Neuronal stem cell (in vitro differentiated cells): ENCODE measurements at regions not wholly inside any gene's neighbourhood (a gene's known extent, or its start where the extent isn't known, plus 50 kb on each side); places are given as distances from the start of the nearest gene placed in this dataset.

Source experiments
- DNase-seq: peaks from one replicate; pipeline ENCODE4 v3.0.0-alpha.2; 2013; ENCODE audit warnings: low spot score
- H2AFZ ChIP-seq: one replicate; pipeline ENCODE4 v1.6.1; 2013; ENCODE audit warnings: mild to moderate bottlenecking, low read length, inconsistent platforms
- H2AK5ac ChIP-seq: 2 replicates; pipeline ENCODE4 v1.6.1; 2013; ENCODE audit warnings: low read depth, mild to moderate bottlenecking, inconsistent platforms, low read length, moderate library complexity, mixed read lengths
- H2BK120ac ChIP-seq: 2 replicates; pipeline ENCODE4 v1.6.1; 2013; ENCODE audit warnings: low read depth, mild to moderate bottlenecking, inconsistent platforms, low read length, moderate library complexity, mixed read lengths
- H2BK12ac ChIP-seq: one replicate; pipeline ENCODE4 v1.6.1; 2013; ENCODE audit warnings: low read length, inconsistent platforms
- H2BK15ac ChIP-seq: 2 replicates; pipeline ENCODE4 v1.6.1; 2013; ENCODE audit warnings: mild to moderate bottlenecking, low read length, inconsistent platforms, mixed read lengths
- H2BK5ac ChIP-seq: one replicate; pipeline ENCODE4 v1.6.1; 2013; ENCODE audit warnings: inconsistent platforms, mild to moderate bottlenecking, low read length, moderate library complexity
- H3K14ac ChIP-seq: one replicate; pipeline ENCODE4 v1.6.1; 2013; ENCODE audit warnings: low read length, inconsistent platforms
- H3K18ac ChIP-seq: 2 replicates; pipeline ENCODE4 v1.6.1; 2013; ENCODE audit warnings: low read length, inconsistent platforms
- H3K23ac ChIP-seq: 2 replicates; pipeline ENCODE4 v1.6.1; 2013; ENCODE audit warnings: low read depth, mild to moderate bottlenecking, mixed read lengths, low read length, inconsistent platforms; ENCODE audit not compliant: poor library complexity
- H3K27ac ChIP-seq: replicated peaks from 3 replicates; pipeline ENCODE4 v1.5.1; 2013; ENCODE audit warnings: low read length, inconsistent platforms
- H3K27me3 ChIP-seq, 3 experiments: 2 replicates each; pipeline ENCODE4 v1.6.1; 2013; ENCODE audit warnings: low read length in 3 of 3, mild to moderate bottlenecking in 2 of 3, inconsistent platforms in 1 of 3, low read depth in 1 of 3, mixed read lengths in 1 of 3, moderate library complexity in 1 of 3; ENCODE audit not compliant: control insufficient read depth in 3 of 3, insufficient read depth in 3 of 3
- H3K36me3 ChIP-seq, 2 donors: replicated peaks in 1 of 2; 2 replicates each; pipeline ENCODE4 v1.6.1; 2013; ENCODE audit warnings: low read length in 2 of 2; ENCODE audit not compliant: control insufficient read depth in 2 of 2, insufficient read depth in 2 of 2
- H3K4ac ChIP-seq: 2 replicates; pipeline ENCODE4 v1.6.1; 2013; ENCODE audit warnings: inconsistent platforms, mild to moderate bottlenecking, low read length, moderate library complexity
- H3K4me1 ChIP-seq, 2 donors: 1 replicate in 1 of 2; 2 replicates in 1 of 2; pipeline ENCODE4 v1.6.1; 2013; ENCODE audit warnings: low read length in 2 of 2, low read depth in 1 of 2; ENCODE audit not compliant: control insufficient read depth in 2 of 2, insufficient read depth in 1 of 2
- H3K4me2 ChIP-seq: one replicate; pipeline ENCODE4 v1.6.1; 2013; ENCODE audit warnings: mild to moderate bottlenecking, low read length, inconsistent platforms; ENCODE audit not compliant: insufficient read depth, poor library complexity, severe bottlenecking
- H3K4me3 ChIP-seq, 2 donors: 2 replicates each; pipeline ENCODE4 v1.5.1; 2013; ENCODE audit warnings: low read length in 2 of 2, mild to moderate bottlenecking in 2 of 2, inconsistent platforms in 1 of 2, moderate library complexity in 1 of 2
- H3K79me1 ChIP-seq: one replicate; pipeline ENCODE4 v1.6.1; 2013; ENCODE audit warnings: low read depth, mild to moderate bottlenecking, inconsistent platforms, low read length, moderate library complexity
- H3K9ac ChIP-seq: one replicate; pipeline ENCODE4 v1.6.1; 2013; ENCODE audit warnings: mild to moderate bottlenecking, low read depth, low read length, inconsistent platforms; ENCODE audit not compliant: poor library complexity
- H3K9me3 ChIP-seq, 2 donors: replicated peaks in 1 of 2; 2 replicates each; pipeline versions ENCODE3 to v1.6.1; 2013; ENCODE audit warnings: low read length in 2 of 2, mild to moderate bottlenecking in 2 of 2, inconsistent platforms in 1 of 2, low read depth in 1 of 2, mixed read lengths in 1 of 2, moderate library complexity in 1 of 2; ENCODE audit not compliant: control insufficient read depth in 2 of 2, insufficient read depth in 1 of 2
- H4K8ac ChIP-seq: one replicate; pipeline ENCODE4 v1.6.1; 2013; ENCODE audit warnings: low read depth, mild to moderate bottlenecking, inconsistent platforms, low read length, moderate library complexity
- H4K91ac ChIP-seq: one replicate; pipeline ENCODE4 v1.6.1; 2013; ENCODE audit warnings: low read length, low read depth, mild to moderate bottlenecking, inconsistent platforms; ENCODE audit not compliant: poor library complexity
- WGBS, 2 donors: extraction: QIAGEN DNeasy Blood & Tissue Kit; methylation state at CpG; one replicate each; pipeline ENCODE4 v1.1.7; 2013; ENCODE audit warnings: missing lambda C conversion rate in 2 of 2, mixed read lengths in 1 of 2; ENCODE audit not compliant: insufficient read length in 2 of 2, insufficient replicate concordance in 1 of 2; ENCODE audit errors: extremely low coverage in 2 of 2; 5-methylcytosine and 5-hydroxymethylcytosine counted together

DNA sequence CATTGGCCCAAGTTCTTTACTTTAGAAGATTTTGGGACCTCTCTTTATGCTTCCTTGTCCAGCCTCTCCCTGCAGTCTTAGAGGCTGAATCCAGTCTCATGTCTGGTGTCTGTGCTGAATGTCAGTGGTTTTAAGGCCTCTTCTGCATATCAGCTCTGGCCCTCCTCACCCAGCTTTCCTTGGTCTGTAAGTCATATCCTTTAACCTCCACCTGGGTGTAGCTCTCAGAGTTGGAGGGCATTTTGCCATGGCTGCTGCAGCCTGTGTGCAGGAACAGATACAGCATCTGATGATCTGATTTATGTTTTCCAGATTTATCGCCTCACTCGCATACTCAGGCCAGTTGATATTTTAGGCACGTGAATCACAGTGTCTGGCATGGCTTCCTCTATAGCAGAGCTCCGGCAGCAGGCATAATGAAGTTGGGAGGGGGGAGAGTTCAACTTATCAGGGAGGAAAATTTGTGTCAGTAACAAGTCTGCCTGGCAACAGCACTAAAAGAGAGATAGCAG lies 335.0 kb downstream of the PCNX1 start:
- H3K79me1 ChIP-seq, result no peaks in the 10 kb centered on the region
- H3K9me3 ChIP-seq, result peaks cover 0 to 3% of the 10 kb centered on the region in 2 donors
- H2BK120ac ChIP-seq, result no peak overlapping the region
- no peak overlapping the region for H3K4me3 ChIP-seq
- no peak overlapping the region for H2BK5ac ChIP-seq
- H3K18ac ChIP-seq, result no peak overlapping the region
- no CpG with 5 or more reads among the region's 4 CpGs for WGBS, 2 donors
- no peak overlapping the region for H3K23ac ChIP-seq
- H3K36me3 ChIP-seq, result no peaks in the 10 kb centered on the region
- H4K8ac ChIP-seq, result no peak overlapping the region
- no peak overlapping the region for H2BK12ac ChIP-seq
- no peak overlapping the region for H2AK5ac ChIP-seq
- no peaks in the 10 kb centered on the region for H3K4me1 ChIP-seq
- no peak overlapping the region for H3K4ac ChIP-seq
- no peak for DNase-seq
- H2AFZ ChIP-seq, result peak overlapping the region; percentile 37
- H3K27me3 ChIP-seq, result no peaks in the 10 kb centered on the region
- no peak overlapping the region for H3K9ac ChIP-seq
- H3K14ac ChIP-seq, result no peak overlapping the region
- no peak overlapping the region for H3K4me2 ChIP-seq
- no peak overlapping the region for H4K91ac ChIP-seq
- no peak overlapping the region for H3K27ac ChIP-seq
- H2BK15ac ChIP-seq, result no peak overlapping the region

DNA sequence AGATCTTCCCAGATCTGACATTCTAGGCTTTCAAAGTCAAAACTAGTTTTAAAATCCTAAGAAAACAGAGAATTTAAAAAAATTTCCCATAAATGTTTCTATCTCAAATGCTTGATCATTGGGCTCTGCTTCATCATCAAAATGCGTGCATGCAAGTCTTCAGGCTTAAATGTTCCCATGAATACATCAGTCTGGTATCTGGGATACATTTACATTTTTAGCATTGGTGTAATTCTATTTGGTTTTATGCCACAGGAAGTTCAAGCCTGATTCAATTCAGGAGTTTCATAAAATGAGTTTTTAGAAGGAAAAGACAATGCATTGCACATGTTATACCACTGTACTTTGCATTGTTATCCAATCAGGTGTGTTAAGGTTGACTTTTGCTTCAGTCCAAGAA lies 336.4 kb downstream of the PCNX1 start:
- H3K36me3 ChIP-seq, result no peaks in the 10 kb centered on the region
- H3K9me3 ChIP-seq, result peaks cover 0 to 3% of the 10 kb centered on the region in 2 donors
- no peak overlapping the region for H3K27ac ChIP-seq
- H3K18ac ChIP-seq, result no peak overlapping the region
- no peak overlapping the region for H2AK5ac ChIP-seq
- no peak overlapping the region for H4K8ac ChIP-seq
- no peak overlapping the region for H3K9ac ChIP-seq
- H3K4me1 ChIP-seq, result no peaks in the 10 kb centered on the region
- H2BK15ac ChIP-seq, result no peak overlapping the region
- H3K4me3 ChIP-seq, result no peak overlapping the region
- DNase-seq, result no peak
- no peak overlapping the region for H3K4ac ChIP-seq
- H2AFZ ChIP-seq, result no peak overlapping the region
- no peaks in the 10 kb centered on the region for H3K79me1 ChIP-seq
- no peak overlapping the region for H3K14ac ChIP-seq
- no CpG with 5 or more reads among the region's 1 CpG for WGBS, 2 donors
- H3K27me3 ChIP-seq, result no peaks in the 10 kb centered on the region
- no peak overlapping the region for H2BK12ac ChIP-seq
- no peak overlapping the region for H3K23ac ChIP-seq
- H2BK120ac ChIP-seq, result no peak overlapping the region
- no peak overlapping the region for H3K4me2 ChIP-seq
- no peak overlapping the region for H4K91ac ChIP-seq
- no peak overlapping the region for H2BK5ac ChIP-seq

DNA sequence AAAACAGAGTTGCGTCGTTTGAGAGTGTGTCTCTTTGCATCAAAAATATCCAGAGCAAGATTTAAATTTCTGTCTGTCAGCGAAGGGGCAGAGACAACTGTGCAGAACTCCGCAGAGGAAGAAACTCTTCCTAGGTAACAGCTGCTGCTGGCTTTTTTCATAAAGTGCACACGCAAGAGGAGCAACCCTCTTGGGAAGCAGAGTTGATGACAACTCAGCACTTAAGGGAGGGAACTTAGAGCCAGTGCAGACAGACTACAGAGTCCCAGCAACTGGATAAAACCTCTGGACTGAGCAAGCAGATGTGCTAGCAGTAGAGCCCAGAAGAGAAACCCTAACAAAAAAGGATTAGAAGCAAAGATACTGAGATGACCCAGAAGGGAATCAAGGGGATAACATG lies 337.1 kb downstream of the PCNX1 start:
- Histone ChIP-seq H3K36me3 (no peaks in the 10 kb centered on the region), H2BK15ac (no peak overlapping the region), H2AK5ac (no peak overlapping the region), H3K27me3 (no peaks in the 10 kb centered on the region), H3K79me1 (no peaks in the 10 kb centered on the region), H4K8ac (no peak overlapping the region), H2AFZ (no peak overlapping the region), H3K27ac (no peak overlapping the region), H3K14ac (no peak overlapping the region), H4K91ac (no peak overlapping the region), H2BK5ac (no peak overlapping the region), H3K18ac (no peak overlapping the region), H3K4me1 (no peaks in the 10 kb centered on the region), H3K9ac (no peak overlapping the region), H3K4ac (no peak overlapping the region), H3K9me3 (peaks cover 0 to 3% of the 10 kb centered on the region in 2 donors), H2BK12ac (no peak overlapping the region), H3K4me2 (no peak overlapping the region), H3K23ac (no peak overlapping the region), H3K4me3 (no peak overlapping the region), H2BK120ac (no peak overlapping the region)
- DNase-seq, result no peak
- WGBS, 2 donors, result no CpG with 5 or more reads among the region's 5 CpGs

DNA sequence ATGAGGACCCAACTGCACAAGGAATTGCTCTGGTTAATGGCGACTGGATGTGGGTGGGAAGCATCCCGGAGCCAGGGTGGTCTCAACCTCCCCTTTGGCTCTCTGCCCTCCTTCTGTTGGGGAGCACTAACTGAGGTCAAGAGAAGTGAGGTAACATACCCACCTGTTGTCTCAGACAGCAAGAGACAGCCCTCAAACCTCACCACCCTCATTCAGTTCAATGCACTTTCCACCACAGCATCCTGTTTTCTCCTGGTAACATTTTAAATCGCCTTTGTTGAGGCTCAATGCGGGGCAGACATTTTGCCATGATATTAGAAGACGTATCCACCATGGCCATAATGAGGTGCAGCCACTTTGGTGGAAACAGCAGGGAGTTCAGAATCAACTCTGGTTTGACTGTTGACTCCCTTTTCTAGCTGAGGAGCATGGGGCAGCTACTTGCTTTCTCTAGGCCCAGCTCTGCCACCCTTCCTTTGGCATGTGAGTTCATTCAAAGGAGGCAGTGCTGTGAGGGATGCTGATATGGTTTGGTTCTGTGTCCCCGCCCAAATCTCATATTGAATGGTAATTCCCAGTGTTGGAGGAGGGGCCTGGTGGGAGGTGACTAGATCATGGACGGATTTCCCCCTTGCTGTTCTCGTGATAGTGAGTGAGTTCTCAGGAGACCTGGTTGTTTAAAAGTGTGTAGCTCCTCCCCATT lies 338.6 kb downstream of the PCNX1 start:
- no peak overlapping the region for H3K23ac ChIP-seq
- no peak overlapping the region for H3K27ac ChIP-seq
- no peak overlapping the region for H2BK5ac ChIP-seq
- H3K9me3 ChIP-seq, result peaks cover 0 to 3% of the 10 kb centered on the region in 2 donors
- no peak overlapping the region for H3K9ac ChIP-seq
- no CpG with 5 or more reads among the region's 8 CpGs for WGBS, 2 donors
- H4K91ac ChIP-seq, result no peak overlapping the region
- no peak overlapping the region for H3K4me3 ChIP-seq
- H3K18ac ChIP-seq, result no peak overlapping the region
- DNase-seq, result no peak
- H2AFZ ChIP-seq, result no peak overlapping the region
- H2BK15ac ChIP-seq, result no peak overlapping the region
- no peaks in the 10 kb centered on the region for H3K4me1 ChIP-seq
- no peaks in the 10 kb centered on the region for H3K27me3 ChIP-seq
- H2AK5ac ChIP-seq, result no peak overlapping the region
- no peak overlapping the region for H3K4me2 ChIP-seq
- H3K79me1 ChIP-seq, result no peaks in the 10 kb centered on the region
- H2BK120ac ChIP-seq, result no peak overlapping the region
- H3K14ac ChIP-seq, result no peak overlapping the region
- no peak overlapping the region for H4K8ac ChIP-seq
- peaks cover 0 to 2% of the 10 kb centered on the region in 2 donors for H3K36me3 ChIP-seq
- no peak overlapping the region for H3K4ac ChIP-seq
- no peak overlapping the region for H2BK12ac ChIP-seq
